OCI-LY1 (cell line): ENCODE measurements at regions not wholly inside any gene's neighbourhood (a gene's known extent, or its start where the extent isn't known, plus 50 kb on each side); places are given as distances from the start of the nearest gene placed in this dataset.

ENCODE experiments used
- CTCF ChIP-seq: fragments of 200-600 bp; sonication (generic), shearing (Covaris generic); IDR thresholded peaks from 2 replicates; pipeline ENCODE4 v1.5.1; 2017; ENCODE audit warnings: mild to moderate bottlenecking, antibody characterized with exemption, low read length, moderate library complexity, mixed read lengths
- EZH2 ChIP-seq: fragments of 200-600 bp; sonication (generic), shearing (Covaris generic); IDR thresholded peaks from 2 replicates; pipeline ENCODE4 v1.8.0; 2017; ENCODE audit warnings: borderline replicate concordance, mixed run types, mild to moderate bottlenecking, antibody characterized with exemption, low read length, moderate library complexity, mixed read lengths

GRCh38 chr3:59426821-59427565, 377.2 kb upstream of the CFAP20DC start:
- TF ChIP-seq CTCF (no peak), EZH2 (no peak)
